GM21447 (cell line): ENCODE measurements at regions not wholly inside any gene's neighbourhood (a gene's known extent, or its start where the extent isn't known, plus 50 kb on each side); places are given as distances from the start of the nearest gene placed in this dataset.

Source experiments
- ATAC-seq: cut with Tn5 transposase; IDR thresholded peaks from one replicate; pipeline ENCODE4 v1.9.1; 2021; ENCODE audit not compliant: unreplicated experiment

- no peak for ATAC-seq
Observed at GRCh38 chr7:131900785-131901287, 344.4 kb upstream of the PODXL start.

DNA sequence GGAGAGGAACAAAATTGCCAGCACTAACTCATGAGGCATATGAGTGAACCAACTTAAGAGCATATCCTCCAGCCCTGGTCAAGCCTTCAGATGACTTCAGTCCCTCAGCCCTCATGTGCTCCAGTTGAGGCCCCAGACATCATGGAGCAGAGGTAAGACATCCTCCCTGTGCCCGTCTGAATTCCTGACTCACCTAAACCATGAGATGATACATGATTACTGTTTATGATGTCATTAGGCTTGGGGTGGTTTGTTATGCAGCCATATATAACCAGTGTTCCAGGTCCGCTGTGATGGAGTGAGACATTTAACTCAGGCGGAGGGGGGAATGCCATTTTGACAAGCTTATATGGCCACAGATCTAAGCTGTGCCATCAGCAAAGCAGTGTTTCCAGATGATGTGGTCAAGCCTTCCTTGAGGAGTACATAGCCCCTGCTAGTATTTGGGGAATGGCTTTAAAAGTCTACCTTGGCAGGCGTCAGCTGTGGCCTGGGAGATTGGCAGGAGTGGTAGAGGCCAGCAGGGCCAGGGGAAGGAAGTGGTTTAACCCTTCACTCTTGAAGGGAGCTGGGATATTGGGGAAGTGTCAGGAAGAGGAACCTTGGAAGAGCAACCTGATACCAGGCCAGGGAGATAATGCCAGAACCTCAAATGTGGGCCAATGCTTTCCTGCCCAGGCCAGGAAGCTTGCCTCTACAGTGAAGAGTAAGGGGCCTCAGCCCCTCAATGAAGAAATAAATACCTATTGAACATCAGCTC, 343.0 kb upstream of the PODXL start:
- no peak for ATAC-seq

GRCh38 chr7:131898418-131898817, 342.0 kb upstream of the PODXL start:
- ATAC-seq: no peak

GRCh38 chr7:131897790-131898165, 341.4 kb upstream of the PODXL start:
- ATAC-seq: no peak

GRCh38 chr7:131897016-131897789, 340.8 kb upstream of the PODXL start:
- ATAC-seq: no peak

- ATAC-seq: no peak
Observed at GRCh38 chr7:131896165-131896863, 339.9 kb upstream of the PODXL start.

- ATAC-seq: no peak
Observed at GRCh38 chr7:131895541-131896164, 339.2 kb upstream of the PODXL start.

- no peak for ATAC-seq
Observed at GRCh38 chr7:131893631-131894340, 337.4 kb upstream of the PODXL start.

- ATAC-seq: no peak
Observed at GRCh38 chr7:131890176-131890575, 333.7 kb upstream of the PODXL start.

DNA sequence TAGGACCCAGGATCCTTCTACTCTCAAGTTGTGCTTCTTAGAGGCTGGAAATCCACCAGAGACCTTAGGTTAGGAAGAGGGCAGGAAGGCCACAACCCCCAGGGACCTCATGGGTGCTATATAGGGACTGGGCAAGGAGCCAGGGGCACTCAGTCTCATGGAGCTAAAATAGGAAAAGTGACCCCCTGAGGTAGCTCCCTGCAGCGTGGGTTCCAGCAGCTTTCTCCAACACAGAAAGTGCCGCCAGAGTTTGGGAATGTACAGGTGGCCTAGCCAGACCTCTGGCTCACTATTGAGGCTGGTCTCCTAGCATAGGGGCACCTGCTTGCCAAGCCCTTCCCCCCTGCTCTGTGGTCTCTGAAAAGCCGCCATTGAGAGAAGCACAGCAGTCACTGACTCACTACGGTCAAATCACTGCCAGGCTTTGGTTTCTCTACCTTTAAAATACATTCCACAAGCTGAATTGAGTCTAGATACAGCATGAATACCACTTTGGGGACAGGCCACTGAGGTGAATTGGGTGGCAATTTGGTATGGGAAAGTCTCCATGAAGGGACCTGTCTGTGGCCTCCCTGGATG, 333.2 kb upstream of the PODXL start:
- no peak for ATAC-seq

DNA sequence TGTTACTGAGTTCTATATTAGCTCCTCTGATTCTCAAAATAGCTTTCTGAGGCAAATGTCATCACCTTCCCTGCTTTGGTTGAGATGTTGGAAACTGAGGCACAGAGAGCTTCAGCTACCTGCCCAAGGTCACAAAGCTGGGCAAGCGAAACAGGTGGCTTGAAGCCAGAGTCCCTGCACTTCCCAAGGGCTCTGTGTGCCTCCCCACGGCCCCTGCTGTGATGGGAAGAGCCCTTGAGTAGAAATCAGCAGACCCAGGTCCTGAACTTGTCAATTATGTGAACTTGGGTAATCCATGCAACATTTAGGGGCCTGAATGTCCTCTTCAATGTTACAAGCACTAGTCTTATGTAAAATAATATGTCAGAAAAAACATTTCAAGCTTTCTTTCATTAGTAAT, 327.3 kb upstream of the PODXL start:
- ATAC-seq: no peak

DNA sequence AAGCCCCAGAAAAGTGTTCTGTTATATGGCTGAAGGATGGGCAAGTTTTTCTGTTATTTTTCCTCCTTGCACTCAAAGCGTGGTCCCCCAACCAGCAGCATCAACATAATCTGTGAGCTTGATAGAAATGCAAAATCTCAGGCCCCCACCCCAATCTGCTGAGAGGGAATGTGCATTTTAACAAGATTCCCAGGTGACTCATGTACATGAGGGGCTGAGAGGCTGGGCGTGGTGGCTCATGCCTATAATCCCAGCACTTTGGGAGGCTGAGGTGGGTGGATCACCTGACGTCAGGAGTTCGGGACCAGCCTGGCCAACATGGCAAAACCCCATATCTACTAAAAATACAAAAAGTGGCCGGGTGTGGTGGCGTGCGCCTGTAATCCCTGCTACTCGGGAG, 326.8 kb upstream of the PODXL start:
- ATAC-seq: no peak

DNA sequence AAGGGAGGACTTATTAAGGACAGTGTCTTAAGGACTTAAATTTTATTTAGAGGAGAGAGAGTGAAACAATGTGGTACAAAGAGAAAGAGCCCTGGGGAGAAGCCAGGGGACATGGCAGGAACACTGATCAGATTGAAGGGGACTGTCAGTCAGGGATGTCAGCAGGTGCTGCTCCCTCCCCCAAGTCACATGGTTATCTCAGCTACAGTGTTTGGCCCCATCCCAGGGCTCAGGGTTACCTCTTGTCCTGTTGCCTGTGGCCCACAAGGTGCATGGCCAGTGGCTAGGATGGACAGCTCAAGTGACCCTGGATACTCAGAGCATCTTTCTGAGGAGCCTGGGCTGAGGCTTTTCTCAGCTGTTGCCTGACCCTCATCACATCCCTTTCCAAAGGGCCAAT, 325.9 kb upstream of the PODXL start:
- ATAC-seq: no peak

GRCh38 chr7:131880078-131880477, 323.6 kb upstream of the PODXL start:
- no peak for ATAC-seq

DNA sequence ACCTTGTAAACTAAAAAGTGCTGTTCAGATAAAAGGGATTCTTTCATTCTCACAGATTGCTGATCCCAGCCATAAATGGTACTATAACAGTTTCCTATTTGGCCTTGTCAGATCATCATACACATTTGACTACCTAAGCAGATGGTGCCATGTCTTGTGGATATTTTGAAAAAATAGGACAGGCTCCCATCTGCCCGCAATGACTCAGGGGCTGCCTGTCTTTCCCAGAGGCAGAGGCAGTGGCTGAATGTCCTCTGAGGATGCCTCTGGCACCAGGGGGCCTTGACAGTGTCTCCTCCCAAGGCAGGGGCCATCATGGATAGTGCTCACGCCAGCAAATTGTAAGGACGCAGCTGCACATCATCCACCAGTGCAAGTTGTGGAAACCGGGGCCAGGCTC, 323.0 kb upstream of the PODXL start:
- no peak for ATAC-seq

DNA sequence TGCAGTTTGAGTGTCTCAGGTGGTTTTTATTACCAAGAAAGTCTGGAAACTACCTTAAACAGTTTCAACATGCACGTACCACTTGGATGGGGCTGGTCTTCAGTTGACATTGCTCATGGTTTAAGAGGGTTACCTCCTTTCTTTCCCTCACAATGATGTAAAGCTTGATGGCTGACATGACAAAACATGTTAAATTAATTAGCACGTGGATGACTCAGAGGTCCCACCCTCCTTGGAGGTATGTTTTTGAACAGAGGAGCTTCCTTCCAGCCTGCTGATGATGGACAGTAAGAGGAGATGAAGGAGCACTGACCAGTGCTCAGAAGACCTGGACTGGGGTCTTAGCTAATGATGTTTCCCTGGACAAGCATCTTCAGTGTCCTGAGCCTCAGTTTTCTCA, 322.3 kb upstream of the PODXL start:
- ATAC-seq: no peak

GRCh38 chr7:131873581-131873980, 317.2 kb upstream of the PODXL start:
- ATAC-seq: no peak

GRCh38 chr7:131869986-131870385, 313.6 kb upstream of the PODXL start:
- no peak for ATAC-seq

GRCh38 chr7:131869169-131869844, 312.9 kb upstream of the PODXL start:
- ATAC-seq: no peak

DNA sequence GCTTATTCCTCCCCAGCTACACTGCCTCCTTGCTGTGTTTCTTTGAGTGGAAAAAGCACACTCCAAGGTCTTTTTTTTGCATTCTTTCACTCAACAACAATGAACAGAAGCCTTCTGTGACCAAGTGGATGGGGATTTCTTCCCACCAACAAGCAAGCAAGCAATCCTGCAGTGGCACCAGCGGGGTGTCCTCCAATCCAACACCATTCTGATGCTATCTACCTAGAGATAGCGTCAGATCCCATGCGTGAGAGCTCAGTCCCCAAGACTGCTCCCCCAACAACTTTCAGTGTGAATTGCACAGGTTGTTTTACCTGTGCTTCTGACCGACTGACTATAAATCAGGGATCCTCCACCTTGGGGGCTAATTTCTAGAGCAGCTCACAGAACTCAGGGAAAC, 311.0 kb upstream of the PODXL start:
- no peak for ATAC-seq
